ENCODE measurements at regions not wholly inside any gene's neighbourhood (a gene's known extent, or its start where the extent isn't known, plus 50 kb on each side); places are given as distances from the start of the nearest gene placed in this dataset.

DNA sequence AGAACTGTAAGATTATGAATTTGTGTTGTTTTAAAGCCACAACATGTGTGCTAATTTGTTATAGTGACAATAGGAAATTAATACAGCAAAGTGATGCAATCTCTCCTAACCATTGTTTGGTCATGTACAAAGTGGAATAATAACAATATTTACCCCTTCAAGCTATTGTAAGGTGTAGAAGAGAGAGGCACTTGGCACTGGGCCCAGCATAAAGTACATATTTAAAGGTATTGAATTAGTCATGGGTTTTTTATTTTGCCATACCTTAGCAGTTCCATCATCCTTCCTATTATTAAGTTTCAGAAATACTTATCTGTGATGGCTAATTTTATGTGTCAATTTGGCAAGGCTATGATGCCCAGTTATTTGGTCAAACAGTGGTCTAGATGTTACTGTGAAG, 322.4 kb upstream of the TSHZ2 start:
- TF ChIP-seq, protein P1, sequence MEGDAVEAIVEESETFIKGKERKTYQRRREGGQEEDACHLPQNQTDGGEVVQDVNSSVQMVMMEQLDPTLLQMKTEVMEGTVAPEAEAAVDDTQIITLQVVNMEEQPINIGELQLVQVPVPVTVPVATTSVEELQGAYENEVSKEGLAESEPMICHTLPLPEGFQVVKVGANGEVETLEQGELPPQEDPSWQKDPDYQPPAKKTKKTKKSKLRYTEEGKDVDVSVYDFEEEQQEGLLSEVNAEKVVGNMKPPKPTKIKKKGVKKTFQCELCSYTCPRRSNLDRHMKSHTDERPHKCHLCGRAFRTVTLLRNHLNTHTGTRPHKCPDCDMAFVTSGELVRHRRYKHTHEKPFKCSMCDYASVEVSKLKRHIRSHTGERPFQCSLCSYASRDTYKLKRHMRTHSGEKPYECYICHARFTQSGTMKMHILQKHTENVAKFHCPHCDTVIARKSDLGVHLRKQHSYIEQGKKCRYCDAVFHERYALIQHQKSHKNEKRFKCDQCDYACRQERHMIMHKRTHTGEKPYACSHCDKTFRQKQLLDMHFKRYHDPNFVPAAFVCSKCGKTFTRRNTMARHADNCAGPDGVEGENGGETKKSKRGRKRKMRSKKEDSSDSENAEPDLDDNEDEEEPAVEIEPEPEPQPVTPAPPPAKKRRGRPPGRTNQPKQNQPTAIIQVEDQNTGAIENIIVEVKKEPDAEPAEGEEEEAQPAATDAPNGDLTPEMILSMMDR (conservative IDR thresholded peaks at IDR 0.05; ENCODE audit: low read depth, low read length), result no peak
- TF ChIP-seq, protein P2, sequence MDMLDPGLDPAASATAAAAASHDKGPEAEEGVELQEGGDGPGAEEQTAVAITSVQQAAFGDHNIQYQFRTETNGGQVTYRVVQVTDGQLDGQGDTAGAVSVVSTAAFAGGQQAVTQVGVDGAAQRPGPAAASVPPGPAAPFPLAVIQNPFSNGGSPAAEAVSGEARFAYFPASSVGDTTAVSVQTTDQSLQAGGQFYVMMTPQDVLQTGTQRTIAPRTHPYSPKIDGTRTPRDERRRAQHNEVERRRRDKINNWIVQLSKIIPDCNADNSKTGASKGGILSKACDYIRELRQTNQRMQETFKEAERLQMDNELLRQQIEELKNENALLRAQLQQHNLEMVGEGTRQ (IDR thresholded peaks at IDR 0.05; ENCODE audit: low read depth, low read length), result no peak
- no peak for TF ChIP-seq POLR2A (IDR thresholded peaks at IDR 0.05; ENCODE audit: low read depth, low read length)
- TF ChIP-seq SMC3 (IDR thresholded peaks at IDR 0.05; ENCODE audit: low read depth, low read length), result no peak
- no peak for TF ChIP-seq RAD21 (IDR thresholded peaks at IDR 0.05; ENCODE audit: low read length)
- no peak for TF ChIP-seq RFX5 (IDR thresholded peaks at IDR 0.05; ENCODE audit: low read depth, low read length)
- 0 out of 2 replicates have a peak, but pooled peaks have one; percentile 38 for TF ChIP-seq CEBPB (IDR thresholded peaks at IDR 0.05; ENCODE audit: low read depth, low read length)
- TF ChIP-seq CHD1 (IDR thresholded peaks at IDR 0.05; ENCODE audit: low read depth, low read length), result no peak
- TF ChIP-seq FOS (IDR thresholded peaks at IDR 0.05; ENCODE audit: low read depth, low read length), result no peak
- no peak for TF ChIP-seq MAFK (IDR thresholded peaks at IDR 0.05; ENCODE audit: low read depth, low read length)
- TF ChIP-seq, protein P3, sequence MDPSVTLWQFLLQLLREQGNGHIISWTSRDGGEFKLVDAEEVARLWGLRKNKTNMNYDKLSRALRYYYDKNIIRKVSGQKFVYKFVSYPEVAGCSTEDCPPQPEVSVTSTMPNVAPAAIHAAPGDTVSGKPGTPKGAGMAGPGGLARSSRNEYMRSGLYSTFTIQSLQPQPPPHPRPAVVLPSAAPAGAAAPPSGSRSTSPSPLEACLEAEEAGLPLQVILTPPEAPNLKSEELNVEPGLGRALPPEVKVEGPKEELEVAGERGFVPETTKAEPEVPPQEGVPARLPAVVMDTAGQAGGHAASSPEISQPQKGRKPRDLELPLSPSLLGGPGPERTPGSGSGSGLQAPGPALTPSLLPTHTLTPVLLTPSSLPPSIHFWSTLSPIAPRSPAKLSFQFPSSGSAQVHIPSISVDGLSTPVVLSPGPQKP (IDR thresholded peaks at IDR 0.05; ENCODE audit: borderline replicate concordance, low read depth, low read length), result no peak
- TF ChIP-seq RCOR1 (IDR thresholded peaks at IDR 0.05; ENCODE audit: insufficient replicate concordance, low read length), result no peak

All from IMR-90 (cell line).